Neural cell (in vitro differentiated cells): ENCODE measurements at regions not wholly inside any gene's neighbourhood (a gene's known extent, or its start where the extent isn't known, plus 50 kb on each side); places are given as distances from the start of the nearest gene placed in this dataset.

ENCODE experiments used
- CTCF ChIP-seq: fragments of 450-650 bp; IDR thresholded peaks from 2 replicates; pipeline ENCODE4 v1.5.1; 2014; ENCODE audit warnings: antibody characterized with exemption, mild to moderate bottlenecking, moderate library complexity; ENCODE audit not compliant: poor library complexity, severe bottlenecking
- EZH2 ChIP-seq: fragments of 200-600, 300-800 bp; shearing (Covaris generic), sonication (generic); IDR thresholded peaks from 2 replicates; pipeline ENCODE4 v1.6.1; 2014; ENCODE audit warnings: antibody characterized with exemption, low read length, borderline replicate concordance, mild to moderate bottlenecking; ENCODE audit not compliant: insufficient read depth, poor library complexity, severe bottlenecking
- POLR2AphosphoS5 ChIP-seq: IDR thresholded peaks from 2 replicates; pipeline ENCODE4 v1.6.1; 2012

- TF ChIP-seq EZH2 (no peak), CTCF (no peak), POLR2AphosphoS5 (no peak)
Observed at GRCh38 chr6:105932440-105932839, 153.7 kb upstream of the PRDM1 start.
